ENCODE measurements at regions not wholly inside any gene's neighbourhood (a gene's known extent, or its start where the extent isn't known, plus 50 kb on each side); places are given as distances from the start of the nearest gene placed in this dataset.

- no peaks in the 10 kb centered on the region for H3K36me3 ChIP-seq (ENCODE audit: control insufficient read depth, insufficient read depth, low read length)
- H2AFZ ChIP-seq (replicated peaks; ENCODE audit: low read length, poor library complexity) = peak overlapping the region; percentile 48
- no peak overlapping the region for H2BK15ac ChIP-seq (ENCODE audit: low read depth, low read length)
- H4K5ac ChIP-seq (ENCODE audit: low read depth, low read length) = no peak overlapping the region
- H3K9ac ChIP-seq (ENCODE audit: low read depth, low read length) = no peak overlapping the region
- H2BK20ac ChIP-seq (ENCODE audit: low read depth, low read length) = no peak overlapping the region
- H3K9me1 ChIP-seq (ENCODE audit: insufficient read depth, low read length) = no peaks in the 10 kb centered on the region
- no peak overlapping the region for H4K91ac ChIP-seq (ENCODE audit: insufficient read depth, low read depth, low read length)
- in situ Hi-C loops (cut with MboI; ENCODE audit: low sequenced_read_pairs) = no loop called here
- no peak overlapping the region for H2AK5ac ChIP-seq (ENCODE audit: low read depth, low read length)
- peaks cover 7% of the 10 kb centered on the region; the same call in 1 of the 2 replicates for H3K4me1 ChIP-seq (ENCODE audit: control insufficient read depth, insufficient read depth, low read length)
- POLR2A ChIA-PET (ENCODE audit: unreplicated experiment) = no interaction called here
- no peak overlapping the region for H3K56ac ChIP-seq (ENCODE audit: extremely low read depth, insufficient read depth, low read length)
- peak; percentile 54; the same call in 1 of the 2 replicates for TF ChIP-seq MAFK (IDR thresholded peaks at IDR 0.05; ENCODE audit: low read depth, low read length)
- TF ChIP-seq, protein P1, sequence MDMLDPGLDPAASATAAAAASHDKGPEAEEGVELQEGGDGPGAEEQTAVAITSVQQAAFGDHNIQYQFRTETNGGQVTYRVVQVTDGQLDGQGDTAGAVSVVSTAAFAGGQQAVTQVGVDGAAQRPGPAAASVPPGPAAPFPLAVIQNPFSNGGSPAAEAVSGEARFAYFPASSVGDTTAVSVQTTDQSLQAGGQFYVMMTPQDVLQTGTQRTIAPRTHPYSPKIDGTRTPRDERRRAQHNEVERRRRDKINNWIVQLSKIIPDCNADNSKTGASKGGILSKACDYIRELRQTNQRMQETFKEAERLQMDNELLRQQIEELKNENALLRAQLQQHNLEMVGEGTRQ (IDR thresholded peaks at IDR 0.05; ENCODE audit: low read depth, low read length) = no peak
- peaks cover 19% of the 10 kb centered on the region for H3K27me3 ChIP-seq (ENCODE audit: control insufficient read depth, insufficient read depth, low read length)
- CTCF ChIA-PET = no interaction called here
- H3K4me3 ChIP-seq (ENCODE audit: insufficient read depth, low read depth, low read length) = peak overlapping the region; percentile 16; the same call in 1 of the 2 replicates
- no TSS peak for BruUV-seq (replicated peaks)
- no peak overlapping the region for H3K23ac ChIP-seq (ENCODE audit: low read depth, low read length)
- H3K4me2 ChIP-seq (ENCODE audit: low read depth, low read length) = peak overlapping the region; percentile 62
- H3K9me3 ChIP-seq (ENCODE audit: control insufficient read depth, insufficient read depth, low read length) = no peaks in the 10 kb centered on the region; the same call in 1 of the 2 replicates
- DNase-seq = peak; percentile 3
- H3K4ac ChIP-seq (ENCODE audit: low read depth, low read length) = no peak overlapping the region
- no peak overlapping the region for H3K14ac ChIP-seq (replicated peaks; ENCODE audit: low read depth, low read length)
- no peaks in the 10 kb centered on the region for H4K20me1 ChIP-seq (ENCODE audit: insufficient read depth, low read length)
- intact Hi-C loops (cut with micrococcal nuclease) = no loop called here
- H2BK5ac ChIP-seq (ENCODE audit: low read depth, low read length, poor library complexity, severe bottlenecking) = no peak overlapping the region
- ATAC-seq (ENCODE audit: low read depth) = peak; percentile 51
- no peak overlapping the region for H3K27ac ChIP-seq (ENCODE audit: insufficient read depth, low read length)
- H4K8ac ChIP-seq (ENCODE audit: low read depth in 2 of 2, low read length in 2 of 2) = no peak overlapping the region
- no peaks in the 10 kb centered on the region for H3K79me1 ChIP-seq (ENCODE audit: low read depth in 1 of 2, low read length in 2 of 2)
- H2AK9ac ChIP-seq (replicated peaks; ENCODE audit: low read depth, low read length, poor library complexity) = no peak overlapping the region
- H2BK120ac ChIP-seq (ENCODE audit: low read depth, low read length) = no peak overlapping the region
- dilution Hi-C loops (cut with HindIII; ENCODE audit: low sequenced_read_pairs, unreplicated experiment) = no loop called here
- no peak overlapping the region; the same call in 1 of the 2 replicates for H3K18ac ChIP-seq (ENCODE audit: low read depth, low read length)
- WGBS, 2 experiments (ENCODE audit: extremely low coverage in 2 of 2, insufficient read length in 1 of 2) = 22% methylated on average over 5 of the region's 10 CpGs; no CpG with 5 or more reads in 1 of the 2 experiments
Observed at GRCh38 chr14:75334549-75335051, 56.0 kb downstream of the FOS start.
